Peyer's patch (tissue), 4 donors: ENCODE measurements at regions not wholly inside any gene's neighbourhood (a gene's known extent, or its start where the extent isn't known, plus 50 kb on each side); places are given as distances from the start of the nearest gene placed in this dataset.

Source experiments
- DNase-seq, 3 donors: peaks; one replicate each; pipeline ENCODE4 v3.0.0-alpha.2; 2017 to 2019
- H3K27ac ChIP-seq, 4 donors: fragments of 200-600 bp; sonication (generic); one replicate each; pipeline ENCODE4 v1.5.1; 2016 to 2019
- H3K27me3 ChIP-seq, 2 donors: fragments of 200-600 bp; sonication (generic); one replicate each; pipeline ENCODE4 v1.5.1; 2019
- H3K36me3 ChIP-seq, 3 donors: fragments of 200-600 bp; sonication (generic); one replicate each; pipeline ENCODE4 v1.5.1; 2016 to 2019
- H3K4me1 ChIP-seq, 4 donors: fragments of 200-600 bp; sonication (generic); one replicate each; pipeline ENCODE4 v1.5.1; 2016 to 2019
- H3K4me3 ChIP-seq, 4 donors: fragments of 200-600 bp; sonication (generic); 1 replicate in 3 of 4; 2 replicates in 1 of 4; pipeline ENCODE4 v1.5.1; 2016 to 2019; ENCODE audit warnings: mild to moderate bottlenecking in 1 of 4
- H3K9me3 ChIP-seq, 4 donors: fragments of 200-600 bp; sonication (generic); one replicate each; pipeline ENCODE4 v1.5.1; 2016 to 2019; ENCODE audit warnings: mild to moderate bottlenecking in 1 of 4
- POLR2A ChIP-seq, 2 donors: fragments of 450-650 bp; IDR thresholded peaks; one replicate each; pipeline ENCODE4 v1.5.1; 2017; ENCODE audit warnings: antibody characterized with exemption in 2 of 2, mild to moderate bottlenecking in 2 of 2, moderate library complexity in 2 of 2
- TF ChIP-seq, protein P1 (sequence below), 6 experiments: fragments of 450-650 bp in 4 of 6; fragments of 200-600 bp in 2 of 6; sonication (generic) in 1 of 6; IDR thresholded peaks; one replicate each; pipeline ENCODE4 v1.5.1; 2017 to 2019; ENCODE audit warnings: antibody characterized with exemption in 6 of 6, mild to moderate bottlenecking in 3 of 6, moderate library complexity in 1 of 6

DNA sequence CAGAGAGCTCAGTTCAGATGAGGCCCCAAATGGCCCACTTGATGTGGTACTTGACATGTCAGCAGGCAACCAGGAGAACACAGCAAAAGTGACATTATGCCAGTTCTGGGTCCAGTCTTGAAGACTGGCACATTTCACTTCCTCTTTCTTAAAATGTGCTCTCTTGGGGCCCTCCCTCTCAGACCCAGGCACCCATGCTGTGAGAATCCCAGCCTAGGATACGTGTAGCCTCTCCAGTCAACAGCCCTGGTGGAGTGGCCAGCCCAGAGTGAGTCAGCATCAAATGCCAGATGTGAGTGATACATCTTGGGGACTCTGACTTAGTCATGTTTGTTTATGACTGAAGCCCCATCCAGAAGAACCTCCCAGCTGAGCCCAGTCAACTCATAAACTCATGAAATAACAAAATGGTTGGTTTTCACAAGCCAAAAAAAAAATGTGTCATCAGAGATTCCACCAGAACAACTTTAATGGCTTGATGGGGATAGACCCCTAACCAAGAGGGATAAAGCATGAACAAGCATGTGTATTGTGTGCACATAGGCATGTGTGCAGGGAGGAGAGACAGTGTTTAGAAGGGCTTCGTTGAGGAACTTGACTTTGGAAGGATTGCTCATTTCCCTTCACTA is 82.5 kb upstream of the TNRC6C start:
- peaks cover 0 to 6% (median 0%) of the 10 kb centered on the region in 4 donors for H3K9me3 ChIP-seq
- peaks cover 0 to 10% (median 7%) of the 10 kb centered on the region in 4 donors for H3K4me1 ChIP-seq
- H3K36me3 ChIP-seq = no peaks in the 10 kb centered on the region
- H3K27me3 ChIP-seq = no peaks in the 10 kb centered on the region
- TF ChIP-seq, protein P1, sequence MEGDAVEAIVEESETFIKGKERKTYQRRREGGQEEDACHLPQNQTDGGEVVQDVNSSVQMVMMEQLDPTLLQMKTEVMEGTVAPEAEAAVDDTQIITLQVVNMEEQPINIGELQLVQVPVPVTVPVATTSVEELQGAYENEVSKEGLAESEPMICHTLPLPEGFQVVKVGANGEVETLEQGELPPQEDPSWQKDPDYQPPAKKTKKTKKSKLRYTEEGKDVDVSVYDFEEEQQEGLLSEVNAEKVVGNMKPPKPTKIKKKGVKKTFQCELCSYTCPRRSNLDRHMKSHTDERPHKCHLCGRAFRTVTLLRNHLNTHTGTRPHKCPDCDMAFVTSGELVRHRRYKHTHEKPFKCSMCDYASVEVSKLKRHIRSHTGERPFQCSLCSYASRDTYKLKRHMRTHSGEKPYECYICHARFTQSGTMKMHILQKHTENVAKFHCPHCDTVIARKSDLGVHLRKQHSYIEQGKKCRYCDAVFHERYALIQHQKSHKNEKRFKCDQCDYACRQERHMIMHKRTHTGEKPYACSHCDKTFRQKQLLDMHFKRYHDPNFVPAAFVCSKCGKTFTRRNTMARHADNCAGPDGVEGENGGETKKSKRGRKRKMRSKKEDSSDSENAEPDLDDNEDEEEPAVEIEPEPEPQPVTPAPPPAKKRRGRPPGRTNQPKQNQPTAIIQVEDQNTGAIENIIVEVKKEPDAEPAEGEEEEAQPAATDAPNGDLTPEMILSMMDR (IDR thresholded peaks at IDR 0.05) = no peak
- TF ChIP-seq POLR2A (IDR thresholded peaks at IDR 0.05) = no peak
- H3K4me3 ChIP-seq = no peak overlapping the region
- DNase-seq = no peak
- no peak overlapping the region for H3K27ac ChIP-seq

DNA sequence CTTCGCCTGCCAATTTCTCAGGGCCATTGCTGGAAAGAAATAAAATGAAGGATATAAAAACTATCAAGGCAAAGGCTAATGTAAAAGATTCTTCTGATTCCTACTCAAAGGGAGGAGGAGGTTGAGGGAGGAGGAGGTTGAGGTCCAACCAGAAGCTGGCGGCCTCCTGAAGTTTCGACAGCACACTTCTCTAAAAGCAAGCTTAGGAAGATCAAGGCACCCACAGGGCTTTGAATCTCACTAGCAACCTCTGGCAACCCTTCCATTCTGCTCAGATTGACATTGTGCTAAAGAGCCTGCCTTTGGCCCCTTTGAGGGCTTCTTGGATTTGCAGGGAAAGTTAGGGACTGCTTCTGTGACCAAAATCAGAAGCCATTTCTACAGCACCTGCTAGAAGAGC is 81.5 kb upstream of the TNRC6C start:
- Histone ChIP-seq H3K36me3 (no peaks in the 10 kb centered on the region), H3K4me1 (peaks cover 0 to 18% (median 15%) of the 10 kb centered on the region in 4 donors), H3K9me3 (peaks cover 0 to 6% (median 0%) of the 10 kb centered on the region in 4 donors), H3K27me3 (no peaks in the 10 kb centered on the region), H3K27ac (no peak overlapping the region), H3K4me3 (no peak overlapping the region)
- no peak for DNase-seq
- TF ChIP-seq, protein P1 (IDR thresholded peaks at IDR 0.05) = no peak
- no peak for TF ChIP-seq POLR2A (IDR thresholded peaks at IDR 0.05)

DNA sequence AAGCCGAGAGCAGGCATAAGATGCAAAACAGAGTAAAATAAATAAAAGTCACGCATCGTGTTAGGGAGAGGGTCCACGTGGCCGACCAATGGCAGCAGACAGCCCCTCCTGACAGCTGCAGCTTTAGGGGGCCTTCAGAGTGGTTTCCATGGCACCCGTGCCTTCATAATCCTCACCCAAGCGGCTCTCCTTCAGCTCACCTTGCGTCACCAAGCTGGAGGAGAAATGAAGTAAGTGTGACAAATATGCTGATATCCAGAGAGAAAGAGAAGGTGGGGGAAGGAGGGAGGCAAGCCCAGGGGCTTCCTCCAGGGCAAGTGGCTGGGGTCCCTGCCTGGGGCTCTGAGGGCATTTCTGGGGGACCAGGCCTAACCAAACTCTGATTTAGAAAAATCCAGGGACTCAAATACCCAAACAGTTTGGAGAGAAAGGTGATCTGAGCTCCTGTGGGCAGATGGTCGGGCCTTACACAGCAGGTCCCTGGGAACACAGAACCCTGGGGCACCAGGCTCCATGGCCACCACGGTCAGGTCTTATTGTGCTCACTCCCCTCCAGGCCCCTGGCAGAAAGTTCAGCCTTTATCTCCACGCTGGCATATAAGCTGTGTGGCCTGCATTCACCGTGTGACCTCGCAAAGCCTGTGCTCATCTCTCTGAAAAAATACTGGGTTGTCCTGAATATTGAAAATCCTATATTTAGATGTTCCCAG is 80.7 kb upstream of the TNRC6C start:
- DNase-seq = no peak
- Histone ChIP-seq H3K4me3 (no peak overlapping the region), H3K4me1 (peaks cover 0 to 25% (median 22%) of the 10 kb centered on the region in 4 donors), H3K27me3 (no peaks in the 10 kb centered on the region), H3K27ac (no peak overlapping the region), H3K9me3 (peaks cover 0 to 6% (median 0%) of the 10 kb centered on the region in 4 donors), H3K36me3 (no peaks in the 10 kb centered on the region)
- TF ChIP-seq POLR2A (IDR thresholded peaks at IDR 0.05) = no peak
- TF ChIP-seq, protein P1 (IDR thresholded peaks at IDR 0.05) = no peak

DNA sequence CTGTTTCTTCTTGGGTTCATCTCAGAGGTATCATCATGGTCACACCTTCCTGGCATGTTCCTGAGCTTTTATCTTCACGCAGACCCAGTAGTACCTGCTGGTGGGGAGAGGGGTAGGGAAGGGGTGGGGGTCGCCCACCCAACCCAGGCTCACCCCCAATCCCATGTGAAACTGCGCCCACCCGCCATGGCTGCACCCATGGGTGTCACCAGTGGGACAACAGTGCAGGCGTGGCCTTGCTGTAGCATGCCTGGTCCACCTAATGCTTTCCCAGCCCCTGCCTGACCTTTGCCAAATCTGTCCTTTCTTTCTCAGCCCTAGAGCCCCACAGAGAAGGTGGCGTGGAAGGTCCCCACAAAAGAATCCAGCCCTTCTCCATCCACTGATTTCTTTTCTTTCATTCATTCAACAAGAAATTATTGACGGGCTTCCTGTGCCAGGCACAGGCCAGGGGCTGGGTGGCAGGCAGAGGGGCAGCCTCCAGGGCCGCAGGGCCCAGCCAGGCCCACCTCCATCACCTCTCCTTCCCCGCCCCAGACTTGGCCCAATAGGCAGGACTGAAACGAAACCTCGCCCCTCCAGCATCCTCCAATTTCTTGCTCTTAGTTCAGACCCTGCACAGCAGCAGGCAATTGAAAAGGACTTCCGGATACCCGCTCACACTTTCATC is 79.1 kb upstream of the TNRC6C start:
- Histone ChIP-seq H3K4me3 (no peak overlapping the region), H3K9me3 (peaks cover 0 to 6% (median 0%) of the 10 kb centered on the region in 4 donors), H3K27ac (no peak overlapping the region), H3K27me3 (no peaks in the 10 kb centered on the region), H3K36me3 (no peaks in the 10 kb centered on the region), H3K4me1 (peaks cover 0 to 30% (median 28%) of the 10 kb centered on the region in 4 donors)
- no peak for DNase-seq
- TF ChIP-seq POLR2A (IDR thresholded peaks at IDR 0.05) = no peak
- TF ChIP-seq, protein P1 (IDR thresholded peaks at IDR 0.05) = no peak

DNA sequence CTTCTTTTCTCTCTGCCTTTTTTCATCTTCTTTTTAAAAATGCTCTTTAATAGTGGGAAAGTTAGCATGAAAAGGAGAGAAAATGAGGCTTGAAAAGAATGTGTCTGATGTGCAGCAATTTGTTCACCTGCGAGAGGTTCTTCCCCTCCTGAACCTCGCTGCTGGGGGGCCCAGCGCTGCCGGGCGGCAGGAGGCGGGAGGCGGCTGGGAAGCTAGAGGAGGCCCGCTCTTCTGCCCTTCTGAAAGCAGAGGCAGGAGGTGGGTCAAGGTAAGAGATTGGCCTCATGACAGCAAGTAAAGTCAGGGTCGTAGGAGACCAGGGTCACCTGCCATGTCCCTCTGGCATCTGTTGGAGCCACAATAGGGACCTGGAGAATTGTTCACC is 78.6 kb upstream of the TNRC6C start:
- peaks cover 0 to 30% (median 28%) of the 10 kb centered on the region in 4 donors for H3K4me1 ChIP-seq
- no peak for DNase-seq
- no peak overlapping the region for H3K27ac ChIP-seq
- H3K27me3 ChIP-seq = no peaks in the 10 kb centered on the region
- peaks cover 0 to 6% (median 0%) of the 10 kb centered on the region in 4 donors for H3K9me3 ChIP-seq
- TF ChIP-seq POLR2A (IDR thresholded peaks at IDR 0.05) = no peak
- TF ChIP-seq, protein P1 (IDR thresholded peaks at IDR 0.05) = no peak
- H3K4me3 ChIP-seq = no peak overlapping the region
- H3K36me3 ChIP-seq = no peaks in the 10 kb centered on the region
